ENCODE measurements at regions not wholly inside any gene's neighbourhood (a gene's known extent, or its start where the extent isn't known, plus 50 kb on each side); places are given as distances from the start of the nearest gene placed in this dataset.

DNA sequence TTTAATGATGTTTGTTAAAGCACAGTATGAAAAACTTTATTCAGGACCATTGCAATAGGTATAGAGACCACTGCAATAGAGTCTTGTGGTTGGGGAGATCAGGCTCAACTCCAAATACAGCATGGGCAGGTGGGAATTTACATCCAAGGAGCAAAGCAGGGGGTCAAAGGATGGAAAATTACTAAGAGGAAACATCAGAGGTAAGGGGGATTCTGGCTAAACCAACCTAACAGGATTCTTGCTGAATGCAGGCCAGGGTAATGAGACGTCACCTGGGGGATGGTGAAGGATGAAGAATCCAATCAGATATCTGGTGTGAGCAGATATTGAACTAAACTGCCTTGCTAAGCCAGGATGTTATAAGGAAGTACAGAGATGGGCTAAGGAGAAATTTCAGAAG lies 126.6 kb upstream of the MIR17HG start:
- peaks cover 0 to 6% (median 0%) of the 10 kb centered on the region in 7 donors for H3K27me3 ChIP-seq
- WGBS, 2 donors = 59 to 69% methylated on average over 1 of the region's 1 CpG
- no peak overlapping the region for H3K27ac ChIP-seq
- no peak for ATAC-seq
- no peaks in the 10 kb centered on the region for H3K4me1 ChIP-seq
- no peak for DNase-seq
- intact Hi-C loops (cut with DNase I) = loop anchor here in 1 of 10 donors (5.0 kb wide), 1 partner anchor 236 kb away; no protein-coding TSS in a partner anchor
- no peak overlapping the region for H3K4me3 ChIP-seq
- TF ChIP-seq, protein P1, sequence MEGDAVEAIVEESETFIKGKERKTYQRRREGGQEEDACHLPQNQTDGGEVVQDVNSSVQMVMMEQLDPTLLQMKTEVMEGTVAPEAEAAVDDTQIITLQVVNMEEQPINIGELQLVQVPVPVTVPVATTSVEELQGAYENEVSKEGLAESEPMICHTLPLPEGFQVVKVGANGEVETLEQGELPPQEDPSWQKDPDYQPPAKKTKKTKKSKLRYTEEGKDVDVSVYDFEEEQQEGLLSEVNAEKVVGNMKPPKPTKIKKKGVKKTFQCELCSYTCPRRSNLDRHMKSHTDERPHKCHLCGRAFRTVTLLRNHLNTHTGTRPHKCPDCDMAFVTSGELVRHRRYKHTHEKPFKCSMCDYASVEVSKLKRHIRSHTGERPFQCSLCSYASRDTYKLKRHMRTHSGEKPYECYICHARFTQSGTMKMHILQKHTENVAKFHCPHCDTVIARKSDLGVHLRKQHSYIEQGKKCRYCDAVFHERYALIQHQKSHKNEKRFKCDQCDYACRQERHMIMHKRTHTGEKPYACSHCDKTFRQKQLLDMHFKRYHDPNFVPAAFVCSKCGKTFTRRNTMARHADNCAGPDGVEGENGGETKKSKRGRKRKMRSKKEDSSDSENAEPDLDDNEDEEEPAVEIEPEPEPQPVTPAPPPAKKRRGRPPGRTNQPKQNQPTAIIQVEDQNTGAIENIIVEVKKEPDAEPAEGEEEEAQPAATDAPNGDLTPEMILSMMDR (IDR thresholded peaks at IDR 0.05) = no peak
- peaks cover 0 to 5% (median 0%) of the 10 kb centered on the region in 11 donors for H3K9me3 ChIP-seq
- no peaks in the 10 kb centered on the region for H3K36me3 ChIP-seq

DNA sequence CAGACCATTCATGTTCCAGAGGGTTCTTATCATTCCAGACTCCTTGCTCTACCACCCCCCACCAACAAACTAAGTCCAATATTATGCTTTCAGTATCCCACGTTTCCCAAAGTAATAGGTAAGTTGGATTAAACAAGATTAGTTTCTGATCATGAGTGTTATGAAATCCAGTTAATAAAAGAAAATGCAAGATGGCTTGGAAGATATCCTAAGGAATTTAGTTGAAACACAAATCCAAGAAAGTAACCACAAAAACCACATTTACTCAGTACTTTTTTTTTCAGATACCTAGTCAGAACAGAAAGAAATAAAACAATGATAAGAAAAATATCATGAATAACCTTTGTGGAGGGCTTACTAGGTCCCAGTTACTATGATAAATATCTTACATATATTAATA lies 119.4 kb upstream of the MIR17HG start:
- no peaks in the 10 kb centered on the region for H3K36me3 ChIP-seq
- H3K9me3 ChIP-seq = peaks cover 0 to 4% (median 0%) of the 10 kb centered on the region in 11 donors
- no peak overlapping the region for H3K4me3 ChIP-seq
- TF ChIP-seq, protein P1 (IDR thresholded peaks at IDR 0.05) = no peak
- no peak overlapping the region for H3K27ac ChIP-seq
- peaks cover 0 to 4% (median 0%) of the 10 kb centered on the region in 7 donors for H3K27me3 ChIP-seq
- DNase-seq = no peak
- ATAC-seq = no peak
- H3K4me1 ChIP-seq = no peaks in the 10 kb centered on the region
- intact Hi-C loops (cut with DNase I) = no loop called here
- 59 to 74% methylated on average over 1 of the region's 1 CpG for WGBS, 2 donors

DNA sequence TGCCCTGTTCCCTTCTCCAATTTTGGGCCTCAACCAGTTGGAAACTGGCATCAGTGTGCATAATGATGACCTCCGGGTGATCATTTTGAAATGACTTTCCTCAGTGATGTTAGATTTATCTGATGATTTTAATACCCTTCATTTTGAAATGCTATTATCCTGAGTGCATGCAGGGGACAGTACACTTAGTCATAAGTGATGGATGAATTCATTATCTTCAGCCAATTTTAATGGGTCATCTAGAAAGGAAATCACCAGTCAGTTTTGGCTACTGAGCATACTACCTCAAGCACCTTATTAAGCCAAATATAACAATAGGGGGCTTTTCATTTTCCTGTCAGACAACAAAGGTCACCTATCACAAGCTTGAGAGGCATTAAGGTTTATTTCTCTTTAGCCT lies 118.5 kb upstream of the MIR17HG start:
- TF ChIP-seq, protein P1 (IDR thresholded peaks at IDR 0.05) = no peak
- Histone ChIP-seq H3K27me3 (peaks cover 0 to 4% (median 0%) of the 10 kb centered on the region in 7 donors), H3K9me3 (peaks cover 0 to 2% (median 0%) of the 10 kb centered on the region in 11 donors), H3K36me3 (no peaks in the 10 kb centered on the region), H3K4me1 (no peaks in the 10 kb centered on the region), H3K27ac (no peak overlapping the region), H3K4me3 (no peak overlapping the region)
- intact Hi-C loops (cut with DNase I) = no loop called here
- DNase-seq = no peak
- 77 to 81% methylated on average over 1 of the region's 1 CpG for WGBS, 2 donors
- ATAC-seq = no peak

DNA sequence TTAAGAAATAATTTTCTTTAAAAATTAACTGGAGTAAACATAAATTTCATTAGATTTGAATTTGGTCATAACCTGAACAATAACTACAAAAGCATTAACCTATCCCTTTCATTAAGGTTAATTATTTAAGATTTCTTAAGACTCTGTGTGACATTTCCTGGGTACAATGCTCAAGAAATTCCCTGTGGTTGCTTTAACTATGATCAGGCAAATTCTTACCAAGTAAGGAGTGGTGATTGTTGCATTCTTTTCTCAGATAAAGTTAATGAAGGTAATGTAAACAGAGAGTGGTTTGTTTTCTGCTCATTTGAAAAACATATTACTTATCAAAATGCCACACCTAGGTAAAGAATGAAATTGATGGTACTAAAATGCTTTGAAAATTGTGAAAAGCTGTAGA lies 114.8 kb upstream of the MIR17HG start:
- no peak overlapping the region for H3K27ac ChIP-seq
- TF ChIP-seq, protein P1 (IDR thresholded peaks at IDR 0.05) = no peak
- peaks cover 0 to 2% (median 0%) of the 10 kb centered on the region in 11 donors for H3K9me3 ChIP-seq
- ATAC-seq = no peak
- H3K36me3 ChIP-seq = no peaks in the 10 kb centered on the region
- intact Hi-C loops (cut with DNase I) = no loop called here
- no peaks in the 10 kb centered on the region for H3K4me1 ChIP-seq
- H3K27me3 ChIP-seq = peaks cover 0 to under 1% (median 0%) of the 10 kb centered on the region in 7 donors
- DNase-seq = no peak
- H3K4me3 ChIP-seq = no peak overlapping the region

All from heart right ventricle (tissue), 16 donors.